Right kidney (tissue), 1 donor: ENCODE measurements at regions not wholly inside any gene's neighbourhood (a gene's known extent, or its start where the extent isn't known, plus 50 kb on each side); places are given as distances from the start of the nearest gene placed in this dataset.

Experiments
- DNase-seq: peaks from one replicate; pipeline ENCODE4 v3.0.0-alpha.2; 2016

GRCh38 chr7:67692425-67692824, 695.8 kb downstream of the TYW1 start:
- DNase-seq: no peak

GRCh38 chr7:67696124-67696523, 699.5 kb downstream of the TYW1 start:
- no peak for DNase-seq

DNA sequence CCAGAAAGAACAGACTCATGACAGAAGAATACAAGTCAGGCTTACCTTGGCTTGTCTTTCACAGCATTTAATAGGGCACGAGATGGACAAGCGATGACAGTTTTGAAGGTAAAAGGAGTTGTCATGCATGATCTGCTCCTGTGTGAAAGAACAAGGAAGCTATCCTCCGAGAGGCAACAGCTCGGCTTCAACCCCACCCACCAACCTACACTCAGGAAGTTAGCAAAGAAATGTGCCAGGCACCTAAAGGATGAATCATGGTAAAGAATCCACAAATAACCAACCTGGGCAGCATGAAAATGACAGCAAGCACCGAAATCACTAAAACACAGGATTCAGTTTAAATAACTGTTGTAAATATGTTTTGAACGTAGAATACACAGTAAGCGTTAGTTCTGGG, 700.2 kb downstream of the TYW1 start:
- DNase-seq: no peak

GRCh38 chr7:67698354-67698753, 701.7 kb downstream of the TYW1 start:
- no peak for DNase-seq

- no peak for DNase-seq
These were observed 709.2 kb downstream of the TYW1 start for GRCh38 chr7:67705850-67706249.

DNA sequence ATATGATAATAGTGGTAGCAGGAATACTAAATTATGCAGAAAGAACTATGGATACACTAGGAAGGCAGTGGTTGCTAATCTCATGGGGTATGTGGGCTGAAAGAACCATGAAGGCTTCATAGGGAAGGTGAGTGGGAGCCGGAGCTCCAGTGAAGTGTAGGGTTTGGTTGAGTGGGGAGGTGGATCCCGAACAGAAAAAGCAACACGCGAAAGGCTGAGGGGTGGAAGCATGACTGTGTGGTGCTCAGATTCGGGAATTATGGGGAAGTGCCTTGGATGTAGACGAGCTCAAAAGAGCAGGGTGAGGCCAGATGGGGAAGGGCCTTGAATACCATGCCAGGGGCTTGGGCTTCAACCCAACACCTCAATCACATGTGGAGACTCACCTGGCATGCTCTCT, 715.1 kb downstream of the TYW1 start:
- no peak for DNase-seq

DNA sequence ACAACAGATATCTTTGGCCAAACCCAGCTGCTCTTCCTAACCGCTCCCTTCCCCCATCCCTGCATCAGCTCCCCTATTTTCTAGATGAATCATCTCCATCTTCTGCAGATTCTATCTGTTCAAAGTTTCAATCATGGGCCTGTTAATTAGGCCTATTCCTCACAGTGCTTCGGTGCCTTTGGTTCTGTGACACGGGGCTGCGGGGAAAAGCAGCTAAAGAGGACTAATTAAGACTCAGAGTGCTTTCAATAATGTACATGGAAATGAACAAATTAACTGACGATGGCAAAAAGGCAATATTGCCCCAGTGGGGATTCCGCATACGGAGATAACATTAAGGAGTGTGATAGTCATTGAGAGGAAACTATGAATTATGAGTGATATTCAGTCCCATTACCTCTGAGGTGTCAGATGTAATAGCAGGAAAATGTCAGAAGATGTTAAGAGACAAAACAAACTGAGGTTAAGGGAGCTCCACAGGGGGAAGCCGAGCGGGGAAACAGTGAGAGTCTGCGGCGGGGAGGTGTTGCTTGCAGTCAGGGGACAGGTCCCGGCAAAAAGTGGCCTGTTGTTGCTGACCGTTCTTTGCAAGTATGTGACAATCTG, 716.9 kb downstream of the TYW1 start:
- DNase-seq: no peak

DNA sequence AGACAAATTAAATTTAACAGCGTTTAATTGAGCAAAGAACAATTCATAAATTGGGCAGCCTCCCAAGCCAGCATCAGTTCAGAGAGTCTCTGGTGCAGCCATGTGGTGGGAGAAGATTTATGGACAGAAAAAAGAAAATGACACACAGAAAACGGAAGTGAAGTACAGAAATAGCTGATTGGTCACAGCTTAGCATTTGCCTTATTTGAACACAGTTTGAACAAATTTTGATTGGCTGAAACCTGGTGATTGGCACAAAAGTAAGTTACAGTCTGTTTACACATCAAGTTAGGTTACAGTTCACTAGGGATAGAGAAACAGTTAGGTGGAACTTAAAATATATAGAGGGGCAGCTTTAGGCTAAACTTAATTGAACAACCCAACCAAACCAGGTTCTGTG, 720.1 kb downstream of the TYW1 start:
- DNase-seq: no peak

DNA sequence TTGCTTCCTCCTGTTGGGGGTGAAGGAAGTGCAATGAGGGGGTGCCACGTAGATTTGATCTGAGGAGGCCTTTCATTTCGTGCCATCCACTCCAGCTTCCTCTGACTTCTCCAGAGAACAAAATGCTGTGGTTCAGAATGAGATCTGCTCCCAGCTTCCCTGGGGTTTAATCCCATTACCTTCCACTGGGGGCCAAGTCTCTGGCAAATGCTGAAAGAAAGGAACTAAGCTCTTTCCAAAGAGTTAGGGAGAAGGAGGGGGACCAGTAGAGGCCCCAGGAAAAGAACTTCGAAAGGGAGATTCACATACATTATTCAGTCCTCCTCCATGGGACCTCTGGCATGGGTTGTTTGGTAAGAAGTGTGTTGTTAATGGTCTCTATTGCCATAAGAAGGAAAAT, 727.0 kb downstream of the TYW1 start:
- no peak for DNase-seq

GRCh38 chr7:67724435-67724834, 727.8 kb downstream of the TYW1 start:
- DNase-seq: no peak

DNA sequence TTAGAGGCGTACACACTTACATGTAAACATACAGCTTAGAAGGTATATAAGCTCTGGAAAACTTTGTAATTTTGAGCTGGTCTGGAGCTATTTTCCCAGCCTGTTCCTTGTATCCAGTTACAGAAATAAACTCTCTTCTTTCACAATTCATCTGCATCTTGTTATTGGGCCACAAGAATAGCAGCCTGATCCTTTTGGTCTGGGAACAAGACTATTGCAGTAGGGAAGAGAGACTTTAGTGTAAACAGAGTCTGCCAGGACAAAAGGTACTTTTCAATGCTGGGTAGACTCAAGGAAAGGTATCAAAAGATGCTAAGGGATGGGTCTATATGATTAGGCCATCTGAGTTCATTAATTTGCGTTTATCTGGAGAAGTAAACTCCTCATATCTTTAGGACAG, 728.3 kb downstream of the TYW1 start:
- DNase-seq: no peak

DNA sequence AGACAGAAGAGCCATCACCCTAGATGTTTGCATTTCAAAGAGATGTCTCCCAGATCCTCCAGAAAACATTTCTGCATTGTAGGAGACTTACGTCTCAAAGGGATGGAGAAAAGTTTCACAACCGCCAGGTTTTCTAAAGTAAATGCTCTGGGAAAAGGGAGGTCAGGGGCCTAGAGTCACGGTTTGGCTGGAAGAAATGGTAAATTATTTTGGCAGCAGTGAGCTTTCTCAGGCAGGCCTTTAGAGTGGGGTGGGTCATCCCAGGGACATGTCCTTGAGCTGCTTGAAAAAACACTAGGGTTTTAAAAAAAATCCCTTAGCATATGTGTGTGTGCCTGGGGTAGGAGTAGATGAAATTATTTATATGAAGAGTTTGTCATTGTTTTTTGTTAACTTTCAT, 728.8 kb downstream of the TYW1 start:
- no peak for DNase-seq

GRCh38 chr7:67729771-67730170, 733.1 kb downstream of the TYW1 start:
- DNase-seq: no peak

GRCh38 chr7:67731704-67732103, 735.1 kb downstream of the TYW1 start:
- no peak for DNase-seq

- DNase-seq: no peak
These were observed 736.3 kb downstream of the TYW1 start for GRCh38 chr7:67732898-67733297.

GRCh38 chr7:67738145-67738544, 741.5 kb downstream of the TYW1 start:
- no peak for DNase-seq

- no peak for DNase-seq
These were observed 742.3 kb downstream of the TYW1 start for GRCh38 chr7:67738958-67739357.

DNA sequence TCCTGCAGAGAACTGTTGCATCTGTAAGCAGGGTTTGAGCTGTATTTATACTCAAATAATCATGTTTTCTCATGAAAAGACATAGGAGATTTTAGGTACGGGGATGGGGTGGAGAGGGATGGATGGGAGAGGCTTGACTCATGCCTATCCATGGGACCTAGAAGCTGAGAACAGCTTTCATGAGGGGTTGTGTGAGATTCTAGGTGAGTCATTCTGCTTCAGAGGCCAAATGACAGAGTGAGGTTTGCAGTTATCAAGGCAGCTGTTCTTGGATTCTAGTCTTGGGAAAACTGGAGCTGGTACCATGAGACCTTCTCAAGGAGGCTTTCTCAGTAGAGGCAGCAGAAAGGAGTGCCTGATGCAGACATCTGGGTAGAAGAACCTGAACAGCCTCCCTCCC, 746.9 kb downstream of the TYW1 start:
- no peak for DNase-seq

GRCh38 chr7:67752227-67752626, 755.6 kb downstream of the TYW1 start:
- DNase-seq: no peak

GRCh38 chr7:67753891-67754290, 757.3 kb downstream of the TYW1 start:
- no peak for DNase-seq

- DNase-seq: no peak
These were observed 758.0 kb downstream of the TYW1 start for GRCh38 chr7:67754651-67755050.

GRCh38 chr7:67758551-67758950, 761.9 kb downstream of the TYW1 start:
- DNase-seq: no peak

DNA sequence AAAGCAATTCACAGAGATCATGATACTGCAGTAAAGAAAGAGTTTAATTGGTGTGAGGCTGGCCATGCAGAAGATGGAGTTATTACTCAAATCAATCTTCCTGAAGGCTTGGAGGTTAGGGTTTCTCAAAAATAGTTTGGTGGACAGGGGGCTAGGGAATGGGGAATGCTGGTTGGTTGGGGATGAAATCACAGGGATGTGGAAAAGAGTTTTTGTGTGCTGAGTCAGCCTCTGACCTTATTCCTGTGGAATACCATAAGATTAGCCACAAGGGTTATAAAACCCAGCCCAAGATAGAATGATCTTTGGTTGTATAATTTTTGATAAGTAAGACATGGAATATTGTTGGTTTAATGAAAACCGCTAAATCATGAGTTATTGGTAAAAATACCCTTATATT, 764.3 kb downstream of the TYW1 start:
- DNase-seq: no peak

GRCh38 chr7:67762516-67762915, 765.9 kb downstream of the TYW1 start:
- no peak for DNase-seq

- DNase-seq: no peak
These were observed 767.7 kb downstream of the TYW1 start for GRCh38 chr7:67764289-67764688.
